AML-193 (cell line): ENCODE measurements at regions not wholly inside any gene's neighbourhood (a gene's known extent, or its start where the extent isn't known, plus 50 kb on each side); places are given as distances from the start of the nearest gene placed in this dataset.

Experiments used
- DNase-seq, 2 experiments: peaks; one replicate each; lab custom pipeline; 2025; lab: John Stamatoyannopoulos, UW

- no peak for DNase-seq
Observed at GRCh38 chr9:134502266-134502791, 139.3 kb upstream of the COL5A1 start.

- no peak for DNase-seq
Observed at GRCh38 chr9:134502809-134503211, 138.8 kb upstream of the COL5A1 start.

- DNase-seq = no peak
Observed at GRCh38 chr9:134503301-134504105, 138.1 kb upstream of the COL5A1 start.

- no peak for DNase-seq
Observed at GRCh38 chr9:134504106-134504385, 137.6 kb upstream of the COL5A1 start.

- no peak for DNase-seq
Observed at GRCh38 chr9:134505032-134505431, 136.6 kb upstream of the COL5A1 start.

GRCh38 chr9:134509281-134509680, 132.3 kb upstream of the COL5A1 start:
- DNase-seq = no peak

GRCh38 chr9:134509817-134510216, 131.8 kb upstream of the COL5A1 start:
- no peak for DNase-seq

GRCh38 chr9:134514503-134514902, 127.1 kb upstream of the COL5A1 start:
- DNase-seq = no peak

- DNase-seq = no peak
Observed at GRCh38 chr9:134515026-134515821, 126.4 kb upstream of the COL5A1 start.

GRCh38 chr9:134516464-134516863, 125.1 kb upstream of the COL5A1 start:
- no peak for DNase-seq

GRCh38 chr9:134517069-134517680, 124.4 kb upstream of the COL5A1 start:
- no peak for DNase-seq

GRCh38 chr9:134518004-134518606, 123.5 kb upstream of the COL5A1 start:
- DNase-seq = no peak

- no peak for DNase-seq
Observed at GRCh38 chr9:134519375-134520070, 122.1 kb upstream of the COL5A1 start.

- DNase-seq = no peak
Observed at GRCh38 chr9:134521817-134522501, 119.6 kb upstream of the COL5A1 start.

- no peak for DNase-seq
Observed at GRCh38 chr9:134522502-134522848, 119.1 kb upstream of the COL5A1 start.

GRCh38 chr9:134522976-134523375, 118.6 kb upstream of the COL5A1 start:
- no peak for DNase-seq

GRCh38 chr9:134525070-134525815, 116.4 kb upstream of the COL5A1 start:
- no peak for DNase-seq

GRCh38 chr9:134525841-134526583, 115.6 kb upstream of the COL5A1 start:
- DNase-seq = no peak

GRCh38 chr9:134526584-134527477, 114.8 kb upstream of the COL5A1 start:
- DNase-seq = no peak
